AG09319 (cell line): ENCODE measurements at regions not wholly inside any gene's neighbourhood (a gene's known extent, or its start where the extent isn't known, plus 50 kb on each side); places are given as distances from the start of the nearest gene placed in this dataset.

Experiments used
- DNase-seq: peaks from one replicate; pipeline ENCODE4 v3.0.0-alpha.2; 2010; ENCODE audit warnings: low read depth; ENCODE audit errors: extremely low read depth
- TF ChIP-seq, protein P1 (sequence below): IDR thresholded peaks from 2 replicates; pipeline ENCODE4 v1.5.1; 2011; ENCODE audit warnings: low read depth, mild to moderate bottlenecking, inconsistent platforms, low read length, moderate library complexity

DNA sequence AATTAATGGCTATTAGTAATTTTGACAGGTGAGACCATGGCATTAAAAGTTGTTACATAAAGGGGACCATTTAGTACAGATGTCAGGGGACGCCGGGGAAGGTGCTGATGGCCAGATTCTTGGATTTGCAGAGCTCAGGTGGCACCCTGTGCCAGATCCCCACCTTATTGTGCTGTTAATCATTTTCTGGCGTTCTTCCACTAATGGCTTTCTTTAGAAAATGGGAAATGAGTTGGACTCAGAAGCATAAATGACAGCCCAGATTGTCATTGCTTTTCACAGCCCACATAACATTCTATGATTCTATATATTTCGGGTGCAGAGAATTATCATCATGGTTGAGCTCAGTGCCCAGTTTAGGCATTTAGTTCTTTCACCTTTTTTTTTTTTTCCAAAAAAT lies 257.2 kb upstream of the TCF4 start:
- DNase-seq = no peak

DNA sequence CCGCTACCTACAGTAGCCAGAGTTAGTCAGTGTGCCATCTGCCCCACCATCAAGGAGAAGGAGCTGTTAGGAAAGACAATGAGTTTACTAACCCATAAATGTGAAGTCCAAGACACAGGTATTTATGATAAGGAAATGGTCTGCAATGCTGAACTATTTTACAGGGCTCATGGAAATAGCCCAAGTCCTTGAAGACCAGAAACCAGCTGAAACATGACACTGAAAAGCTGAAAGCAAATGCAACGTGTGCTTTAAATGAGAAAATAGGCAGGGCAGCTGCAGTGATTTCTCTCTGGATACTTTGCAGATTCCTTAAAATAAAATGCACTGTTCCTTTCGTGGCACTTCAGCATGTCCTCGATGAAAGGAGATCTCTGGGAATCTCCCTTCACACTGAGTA lies 256.4 kb upstream of the TCF4 start:
- TF ChIP-seq, protein P1, sequence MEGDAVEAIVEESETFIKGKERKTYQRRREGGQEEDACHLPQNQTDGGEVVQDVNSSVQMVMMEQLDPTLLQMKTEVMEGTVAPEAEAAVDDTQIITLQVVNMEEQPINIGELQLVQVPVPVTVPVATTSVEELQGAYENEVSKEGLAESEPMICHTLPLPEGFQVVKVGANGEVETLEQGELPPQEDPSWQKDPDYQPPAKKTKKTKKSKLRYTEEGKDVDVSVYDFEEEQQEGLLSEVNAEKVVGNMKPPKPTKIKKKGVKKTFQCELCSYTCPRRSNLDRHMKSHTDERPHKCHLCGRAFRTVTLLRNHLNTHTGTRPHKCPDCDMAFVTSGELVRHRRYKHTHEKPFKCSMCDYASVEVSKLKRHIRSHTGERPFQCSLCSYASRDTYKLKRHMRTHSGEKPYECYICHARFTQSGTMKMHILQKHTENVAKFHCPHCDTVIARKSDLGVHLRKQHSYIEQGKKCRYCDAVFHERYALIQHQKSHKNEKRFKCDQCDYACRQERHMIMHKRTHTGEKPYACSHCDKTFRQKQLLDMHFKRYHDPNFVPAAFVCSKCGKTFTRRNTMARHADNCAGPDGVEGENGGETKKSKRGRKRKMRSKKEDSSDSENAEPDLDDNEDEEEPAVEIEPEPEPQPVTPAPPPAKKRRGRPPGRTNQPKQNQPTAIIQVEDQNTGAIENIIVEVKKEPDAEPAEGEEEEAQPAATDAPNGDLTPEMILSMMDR = no peak
- no peak for DNase-seq

More for the DNA sequence above, 257.2 kb upstream of the TCF4 start:
- TF ChIP-seq, protein P1 = no peak

DNA sequence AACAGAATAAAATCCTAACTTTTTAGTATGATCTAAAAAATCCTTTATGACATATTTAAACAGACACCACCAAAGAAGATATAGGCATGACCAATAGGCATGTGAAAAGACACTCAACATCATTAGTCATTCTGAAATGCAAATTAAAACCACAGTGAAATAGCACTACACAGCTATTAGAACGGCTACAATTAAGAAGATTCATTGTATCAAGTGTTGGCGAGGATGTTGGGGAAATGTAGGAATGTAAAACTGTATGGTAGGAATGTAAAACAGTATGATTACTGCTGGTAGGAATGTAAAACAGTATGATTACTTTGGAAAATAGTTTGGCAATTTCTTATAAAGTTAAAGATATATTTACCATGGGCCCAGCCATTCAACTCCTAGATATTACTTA lies 253.3 kb upstream of the TCF4 start:
- TF ChIP-seq, protein P1 = no peak
- DNase-seq = no peak

DNA sequence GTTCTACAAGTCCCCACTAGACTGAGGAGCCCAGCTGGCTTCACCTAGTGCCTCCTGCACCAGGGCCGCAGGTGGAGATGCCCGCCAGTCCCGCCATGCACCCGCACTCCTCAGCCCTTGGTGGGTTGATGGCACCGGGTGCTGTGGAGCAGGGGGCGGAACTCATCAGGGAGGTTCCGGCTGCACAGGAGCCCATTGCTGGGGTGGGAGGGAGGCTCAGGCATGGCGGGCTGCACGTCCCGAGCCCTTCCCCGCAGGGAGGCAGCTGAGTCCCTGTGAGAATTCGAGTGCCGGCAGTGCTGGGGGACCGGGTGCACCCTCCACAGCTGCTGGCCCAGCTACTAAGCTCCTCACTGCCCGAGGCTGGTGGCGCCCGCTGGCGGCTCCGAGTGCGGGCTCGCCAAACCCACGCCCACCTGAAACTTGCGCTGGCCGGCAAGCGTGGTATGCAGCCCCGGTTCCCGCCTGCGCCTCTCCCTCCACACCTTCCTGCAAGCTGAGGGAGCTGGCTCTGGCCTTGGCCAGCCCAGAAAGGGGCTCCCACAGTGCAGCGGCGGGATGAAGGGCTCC lies 252.7 kb upstream of the TCF4 start:
- DNase-seq = no peak
- TF ChIP-seq, protein P1 = no peak

DNA sequence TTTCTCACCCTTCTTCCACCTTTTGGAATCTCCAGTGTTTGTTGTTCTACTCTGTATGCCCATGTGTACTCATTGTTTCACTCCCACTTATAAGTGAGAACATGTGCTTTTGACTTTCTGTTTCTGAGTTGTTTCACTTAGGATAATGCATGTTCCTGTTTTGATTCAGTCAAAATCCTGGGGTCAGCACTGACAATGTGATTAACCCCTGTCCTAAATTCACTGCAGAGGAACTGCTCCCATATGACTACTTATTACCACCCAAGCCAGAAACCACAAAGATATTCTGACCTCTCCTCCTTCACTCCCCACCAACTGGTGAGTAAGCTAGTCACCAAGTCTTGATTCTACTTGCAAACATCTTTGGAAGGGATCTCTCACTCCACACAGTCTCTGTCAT lies 251.4 kb upstream of the TCF4 start:
- TF ChIP-seq, protein P1 = no peak
- DNase-seq = no peak

DNA sequence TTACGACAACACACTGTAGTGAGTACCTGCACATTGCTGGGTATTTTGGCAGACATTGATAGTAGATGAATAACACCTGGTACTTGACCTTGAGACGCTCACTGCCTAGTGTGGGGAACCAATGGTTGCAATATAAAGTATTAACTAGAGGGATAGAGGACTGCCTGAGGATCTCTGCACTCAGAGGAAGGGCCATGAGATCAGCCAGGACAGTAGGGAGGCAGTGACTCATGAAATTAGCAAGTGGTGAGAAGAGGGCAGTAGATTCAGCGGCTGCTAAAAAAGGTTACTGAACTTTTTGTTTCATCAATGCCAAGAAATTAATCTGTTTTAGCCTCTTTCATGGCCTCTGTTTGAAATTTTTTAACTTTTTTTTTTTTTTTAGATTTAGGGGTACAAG lies 250.8 kb upstream of the TCF4 start:
- TF ChIP-seq, protein P1 = no peak
- DNase-seq = no peak

DNA sequence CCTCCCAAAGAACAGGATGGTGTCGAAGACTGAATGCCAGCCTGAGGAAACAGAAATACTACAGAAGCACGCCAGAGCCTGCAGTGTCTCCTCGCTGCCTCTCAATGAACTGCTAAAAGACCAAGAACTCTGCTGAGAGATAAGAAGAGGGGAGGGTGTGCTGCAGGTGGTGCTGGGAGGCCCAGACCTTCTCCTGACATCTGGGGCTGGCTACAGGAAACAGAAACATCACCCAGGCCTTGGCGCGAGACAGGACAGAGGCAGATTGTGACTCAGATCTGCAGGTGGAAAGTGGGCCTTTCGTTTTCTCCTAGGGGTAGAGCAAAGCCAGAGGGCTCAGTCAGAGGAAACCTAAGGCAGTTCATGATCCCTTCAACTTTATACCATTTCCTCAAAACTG lies 250.3 kb upstream of the TCF4 start:
- no peak for DNase-seq
- TF ChIP-seq, protein P1 = no peak
